ENCODE measurements at regions not wholly inside any gene's neighbourhood (a gene's known extent, or its start where the extent isn't known, plus 50 kb on each side); places are given as distances from the start of the nearest gene placed in this dataset.

DNA sequence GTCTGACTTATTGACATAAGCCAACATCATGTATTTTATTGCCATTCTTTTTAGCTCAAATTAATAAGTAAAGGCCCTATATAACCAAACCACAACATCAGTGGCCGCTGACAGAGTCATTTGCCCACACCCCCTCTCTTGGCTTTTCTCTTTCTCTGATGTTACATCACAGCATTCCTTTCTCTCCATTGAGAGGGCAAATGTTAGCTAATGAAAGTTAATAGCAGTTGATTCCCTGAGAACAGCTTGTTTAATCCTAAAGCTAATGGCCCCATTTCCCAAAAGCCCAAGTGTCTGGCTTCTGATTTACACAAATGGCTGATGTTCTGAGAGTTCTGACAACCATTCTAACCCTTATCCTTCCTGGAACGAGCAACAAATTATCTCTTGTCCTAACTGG, 308.8 kb downstream of the SNAPC1 start:
- dilution Hi-C loops (cut with HindIII; ENCODE audit: low sequenced_read_pairs, unreplicated experiment), result no loop called here
- no peak overlapping the region for H2BK20ac ChIP-seq (ENCODE audit: low read depth, low read length)
- H3K4me2 ChIP-seq (ENCODE audit: low read depth, low read length), result no peak overlapping the region; the same call in 1 of the 2 replicates
- DNase-seq, result peak; percentile 8
- H3K9me3 ChIP-seq (ENCODE audit: control insufficient read depth, insufficient read depth, low read length), result no peaks in the 10 kb centered on the region
- no TSS peak for BruUV-seq (replicated peaks)
- peak overlapping the region; percentile 48; the same call in 1 of the 2 replicates for H3K18ac ChIP-seq (ENCODE audit: low read depth, low read length)
- H3K27me3 ChIP-seq (ENCODE audit: control insufficient read depth, insufficient read depth, low read length), result no peaks in the 10 kb centered on the region
- H4K8ac ChIP-seq (ENCODE audit: low read depth in 2 of 2, low read length in 2 of 2), result no peak overlapping the region
- WGBS, 2 experiments (ENCODE audit: extremely low coverage in 2 of 2, insufficient read length in 1 of 2), result no CpG with 5 or more reads among the region's 2 CpGs
- H2AK5ac ChIP-seq (ENCODE audit: low read depth, low read length), result no peak overlapping the region
- TF ChIP-seq CHD1 (IDR thresholded peaks at IDR 0.05; ENCODE audit: low read depth, low read length) (no peak), NFE2L2 (IDR thresholded peaks at IDR 0.05; ENCODE audit: low read depth, low read length) (no peak), RFX5 (IDR thresholded peaks at IDR 0.05; ENCODE audit: low read depth, low read length) (no peak), SMC3 (IDR thresholded peaks at IDR 0.05; ENCODE audit: low read depth, low read length) (no peak), BHLHE40 (IDR thresholded peaks at IDR 0.05; ENCODE audit: low read depth, low read length) (no peak), CEBPB (IDR thresholded peaks at IDR 0.05; ENCODE audit: low read depth, low read length) (no peak), MAFK (IDR thresholded peaks at IDR 0.05; ENCODE audit: low read depth, low read length) (no peak), RAD21 (IDR thresholded peaks at IDR 0.05; ENCODE audit: low read length) (no peak), MAZ (IDR thresholded peaks at IDR 0.05; ENCODE audit: borderline replicate concordance, low read depth, low read length) (no peak)
- TF ChIP-seq, protein P1, sequence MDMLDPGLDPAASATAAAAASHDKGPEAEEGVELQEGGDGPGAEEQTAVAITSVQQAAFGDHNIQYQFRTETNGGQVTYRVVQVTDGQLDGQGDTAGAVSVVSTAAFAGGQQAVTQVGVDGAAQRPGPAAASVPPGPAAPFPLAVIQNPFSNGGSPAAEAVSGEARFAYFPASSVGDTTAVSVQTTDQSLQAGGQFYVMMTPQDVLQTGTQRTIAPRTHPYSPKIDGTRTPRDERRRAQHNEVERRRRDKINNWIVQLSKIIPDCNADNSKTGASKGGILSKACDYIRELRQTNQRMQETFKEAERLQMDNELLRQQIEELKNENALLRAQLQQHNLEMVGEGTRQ (IDR thresholded peaks at IDR 0.05; ENCODE audit: low read depth, low read length), result no peak
- intact Hi-C loops (cut with micrococcal nuclease), result no loop called here
- no peak overlapping the region for H2BK5ac ChIP-seq (ENCODE audit: low read depth, low read length, poor library complexity, severe bottlenecking)
- H3K4me3 ChIP-seq (ENCODE audit: insufficient read depth, low read depth, low read length), result no peak overlapping the region
- no peak overlapping the region for H3K27ac ChIP-seq (ENCODE audit: insufficient read depth, low read length)
- CTCF ChIA-PET, result no interaction called here
- POLR2A ChIA-PET (ENCODE audit: unreplicated experiment), result no interaction called here
- in situ Hi-C loops (cut with MboI; ENCODE audit: low sequenced_read_pairs), result no loop called here
- H3K36me3 ChIP-seq (ENCODE audit: control insufficient read depth, insufficient read depth, low read length), result no peaks in the 10 kb centered on the region
- no peak overlapping the region for H2BK120ac ChIP-seq (ENCODE audit: low read depth, low read length)
- peaks cover 7% of the 10 kb centered on the region for H3K4me1 ChIP-seq (ENCODE audit: control insufficient read depth, insufficient read depth, low read length)
- no peak overlapping the region for H3K14ac ChIP-seq (replicated peaks; ENCODE audit: low read depth, low read length)
- no peak overlapping the region for H3K23ac ChIP-seq (ENCODE audit: low read depth, low read length)
- no peaks in the 10 kb centered on the region for H3K9me1 ChIP-seq (ENCODE audit: insufficient read depth, low read length)
- H4K5ac ChIP-seq (ENCODE audit: low read depth, low read length), result no peak overlapping the region
- no peak overlapping the region for H4K91ac ChIP-seq (ENCODE audit: insufficient read depth, low read depth, low read length)
- H2AK9ac ChIP-seq (replicated peaks; ENCODE audit: low read depth, low read length, poor library complexity), result no peak overlapping the region
- H2AFZ ChIP-seq (replicated peaks; ENCODE audit: low read length, poor library complexity), result no peak overlapping the region
- no peak overlapping the region for H3K56ac ChIP-seq (ENCODE audit: extremely low read depth, insufficient read depth, low read length)
- no peaks in the 10 kb centered on the region for H4K20me1 ChIP-seq (ENCODE audit: insufficient read depth, low read length)
- ATAC-seq (ENCODE audit: low read depth), result peak; percentile 53
- no peak overlapping the region for H3K4ac ChIP-seq (ENCODE audit: low read depth, low read length)
- no peak overlapping the region for H3K9ac ChIP-seq (ENCODE audit: low read depth, low read length)
- H2BK15ac ChIP-seq (ENCODE audit: low read depth, low read length), result no peak overlapping the region
- H3K79me1 ChIP-seq (ENCODE audit: low read depth in 1 of 2, low read length in 2 of 2), result no peaks in the 10 kb centered on the region

Measured in IMR-90 (cell line).